ENCODE measurements at regions not wholly inside any gene's neighbourhood (a gene's known extent, or its start where the extent isn't known, plus 50 kb on each side); places are given as distances from the start of the nearest gene placed in this dataset.
"Not testable (repeated sequence)": the region's sequence is repeated elsewhere in the genome, so short reads cannot be mapped to it uniquely, and the experiment has no call there.

DNA sequence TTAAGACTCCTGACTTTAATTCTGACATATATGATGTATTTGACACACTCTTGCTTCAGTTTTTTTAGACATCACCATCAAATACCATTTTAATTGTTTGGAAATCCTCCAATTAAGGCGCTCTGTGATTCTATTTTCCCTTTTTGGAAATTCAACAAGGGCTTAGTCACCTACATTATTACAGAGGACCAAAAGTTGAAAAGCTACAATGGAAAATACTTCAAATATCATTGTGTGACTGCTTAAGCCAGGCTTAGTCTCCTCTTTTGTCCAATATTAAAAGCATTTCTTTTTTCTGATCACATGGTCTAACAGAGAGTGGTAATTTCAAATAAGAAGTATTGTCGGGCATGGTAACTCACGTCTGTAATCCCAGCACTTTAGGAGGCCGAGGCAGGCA is 160.3 kb downstream of the CEMIP2 start:
- no peak overlapping the region for H3K4me3 ChIP-seq
- DNase-seq = no peak
- H3K9me3 ChIP-seq = peaks cover 0 to 5% (median 0%) of the 10 kb centered on the region in 4 donors
- no peak for TF ChIP-seq POLR2A (IDR thresholded peaks at IDR 0.05)
- TF ChIP-seq, protein P1, sequence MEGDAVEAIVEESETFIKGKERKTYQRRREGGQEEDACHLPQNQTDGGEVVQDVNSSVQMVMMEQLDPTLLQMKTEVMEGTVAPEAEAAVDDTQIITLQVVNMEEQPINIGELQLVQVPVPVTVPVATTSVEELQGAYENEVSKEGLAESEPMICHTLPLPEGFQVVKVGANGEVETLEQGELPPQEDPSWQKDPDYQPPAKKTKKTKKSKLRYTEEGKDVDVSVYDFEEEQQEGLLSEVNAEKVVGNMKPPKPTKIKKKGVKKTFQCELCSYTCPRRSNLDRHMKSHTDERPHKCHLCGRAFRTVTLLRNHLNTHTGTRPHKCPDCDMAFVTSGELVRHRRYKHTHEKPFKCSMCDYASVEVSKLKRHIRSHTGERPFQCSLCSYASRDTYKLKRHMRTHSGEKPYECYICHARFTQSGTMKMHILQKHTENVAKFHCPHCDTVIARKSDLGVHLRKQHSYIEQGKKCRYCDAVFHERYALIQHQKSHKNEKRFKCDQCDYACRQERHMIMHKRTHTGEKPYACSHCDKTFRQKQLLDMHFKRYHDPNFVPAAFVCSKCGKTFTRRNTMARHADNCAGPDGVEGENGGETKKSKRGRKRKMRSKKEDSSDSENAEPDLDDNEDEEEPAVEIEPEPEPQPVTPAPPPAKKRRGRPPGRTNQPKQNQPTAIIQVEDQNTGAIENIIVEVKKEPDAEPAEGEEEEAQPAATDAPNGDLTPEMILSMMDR (IDR thresholded peaks at IDR 0.05) = no peak
- TF ChIP-seq POLR2AphosphoS5 (IDR thresholded peaks at IDR 0.05) = no peak
- TF ChIP-seq EP300 (IDR thresholded peaks at IDR 0.05) = no peak
- H3K4me1 ChIP-seq = no peaks in the 10 kb centered on the region
- H3K27me3 ChIP-seq = no peaks in the 10 kb centered on the region
- H3K36me3 ChIP-seq = no peaks in the 10 kb centered on the region
- 84 to 86% methylated on average over 4 of the region's 4 CpGs for WGBS, 2 donors
- no peak overlapping the region for H3K27ac ChIP-seq
- intact Hi-C loops (cut with DNase I) = no loop called here

DNA sequence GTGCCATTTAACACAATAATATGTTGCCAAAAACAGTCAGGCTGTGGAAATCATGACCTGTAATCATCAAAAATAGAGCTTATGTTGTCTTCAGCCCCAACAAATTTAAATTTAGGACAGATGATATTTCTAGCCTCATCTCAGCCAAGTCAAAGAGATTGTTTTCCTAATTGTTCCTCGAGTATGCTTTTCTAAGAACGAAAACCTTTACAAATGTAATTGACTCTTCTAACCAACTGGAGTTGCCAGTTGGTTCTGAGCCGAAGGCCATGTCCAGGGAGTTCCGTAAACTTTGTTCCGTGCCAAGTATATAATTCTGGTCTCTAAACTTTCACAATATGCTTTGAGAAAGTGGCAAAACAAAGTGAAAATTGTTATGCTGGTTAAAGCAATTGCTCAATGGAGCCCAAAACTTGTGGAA is 160.8 kb downstream of the CEMIP2 start:
- H3K4me1 ChIP-seq = no peaks in the 10 kb centered on the region
- H3K27me3 ChIP-seq = no peaks in the 10 kb centered on the region
- H3K9me3 ChIP-seq = peaks cover 0 to 5% (median 0%) of the 10 kb centered on the region in 4 donors
- intact Hi-C loops (cut with DNase I) = no loop called here
- 80 to 81% methylated on average over 5 of the region's 5 CpGs for WGBS, 2 donors
- H3K36me3 ChIP-seq = no peaks in the 10 kb centered on the region
- TF ChIP-seq POLR2A (IDR thresholded peaks at IDR 0.05) = no peak
- TF ChIP-seq, protein P1 (IDR thresholded peaks at IDR 0.05) = no peak
- no peak for TF ChIP-seq EP300 (IDR thresholded peaks at IDR 0.05)
- TF ChIP-seq POLR2AphosphoS5 (IDR thresholded peaks at IDR 0.05) = no peak
- no peak for DNase-seq
- H3K4me3 ChIP-seq = no peak overlapping the region
- no peak overlapping the region for H3K27ac ChIP-seq

DNA sequence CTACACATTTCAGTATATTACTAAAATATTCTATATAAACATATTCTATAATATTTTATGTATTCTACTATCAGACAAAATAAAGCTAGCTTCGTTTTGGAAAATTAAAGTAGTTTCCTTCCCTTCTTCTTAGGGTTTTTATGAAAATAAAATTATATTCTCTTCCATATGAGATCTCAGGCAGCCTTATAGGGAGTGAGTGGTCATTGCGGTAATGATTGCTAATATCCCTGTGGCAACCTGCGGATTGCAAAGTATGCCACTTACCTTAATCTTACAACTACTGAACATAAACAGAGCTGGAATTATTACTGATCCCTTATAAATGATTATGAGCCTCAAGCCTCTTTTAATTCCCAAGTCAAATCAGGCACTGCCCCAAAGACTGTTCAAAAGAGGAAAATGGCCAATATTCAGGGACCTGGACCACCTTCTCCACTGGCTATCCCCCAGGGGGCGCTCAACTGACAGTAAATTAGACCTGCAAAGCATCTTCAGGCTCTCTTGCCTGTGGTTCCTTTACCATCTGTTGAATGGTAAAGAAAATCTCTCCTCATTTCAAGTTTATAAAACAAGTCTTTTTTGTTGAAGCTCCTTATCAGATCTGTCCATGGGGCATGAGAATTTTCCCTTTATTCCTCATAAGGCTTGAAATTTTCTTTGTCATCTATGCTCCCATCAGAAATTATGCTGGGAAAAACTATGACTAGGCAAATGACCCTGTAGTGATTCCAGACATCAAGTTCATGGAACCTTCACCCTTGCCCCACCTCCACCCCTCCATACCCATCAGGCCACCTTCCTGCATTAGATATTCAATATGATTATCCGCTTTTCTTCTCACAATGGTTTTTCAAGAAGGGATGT is 163.9 kb downstream of the CEMIP2 start:
- TF ChIP-seq POLR2AphosphoS5 (IDR thresholded peaks at IDR 0.05) = no peak
- TF ChIP-seq, protein P1 (IDR thresholded peaks at IDR 0.05) = peak; percentile 54 to 71 (median 61)
- no peaks in the 10 kb centered on the region for H3K27me3 ChIP-seq
- no peak overlapping the region for H3K4me3 ChIP-seq
- intact Hi-C loops (cut with DNase I) = loop anchor here (1.0 to 2.0 kb wide), 2 partner anchors 163 to 214 kb away; no protein-coding TSS in a partner anchor
- no peaks in the 10 kb centered on the region for H3K4me1 ChIP-seq
- H3K9me3 ChIP-seq = no peaks in the 10 kb centered on the region
- WGBS, 2 donors = 64 to 68% methylated on average over 5 of the region's 5 CpGs
- no peak overlapping the region for H3K27ac ChIP-seq
- H3K36me3 ChIP-seq = no peaks in the 10 kb centered on the region
- peak; percentile 83 for DNase-seq

DNA sequence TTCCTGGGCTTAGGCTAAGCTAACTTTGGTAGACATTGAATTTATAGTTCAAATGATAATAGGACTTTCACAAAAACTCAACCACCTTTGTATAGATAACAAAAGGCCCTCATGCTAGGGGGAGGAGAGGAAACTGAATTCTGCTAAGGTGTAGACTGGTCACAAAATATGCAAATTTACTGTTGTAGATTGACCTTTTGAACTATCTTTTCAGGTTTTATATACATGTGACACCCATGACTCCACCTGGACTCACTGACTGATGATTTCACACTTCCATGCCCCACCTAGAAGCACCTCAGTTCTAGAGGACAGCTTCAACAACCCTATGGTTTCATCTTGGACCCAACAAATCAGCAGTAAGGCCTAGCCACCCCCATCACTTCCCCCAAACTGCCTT is 165.7 kb downstream of the CEMIP2 start:
- intact Hi-C loops (cut with DNase I) = no loop called here
- no peak for TF ChIP-seq POLR2AphosphoS5 (IDR thresholded peaks at IDR 0.05)
- TF ChIP-seq, protein P1 (IDR thresholded peaks at IDR 0.05) = no peak
- no peak for TF ChIP-seq POLR2A (IDR thresholded peaks at IDR 0.05)
- TF ChIP-seq EP300 (IDR thresholded peaks at IDR 0.05) = no peak
- no peak for DNase-seq
- Histone ChIP-seq H3K4me3 (no peak overlapping the region), H3K9me3 (no peaks in the 10 kb centered on the region), H3K27me3 (no peaks in the 10 kb centered on the region), H3K36me3 (no peaks in the 10 kb centered on the region), H3K27ac (no peak overlapping the region), H3K4me1 (no peaks in the 10 kb centered on the region)

DNA sequence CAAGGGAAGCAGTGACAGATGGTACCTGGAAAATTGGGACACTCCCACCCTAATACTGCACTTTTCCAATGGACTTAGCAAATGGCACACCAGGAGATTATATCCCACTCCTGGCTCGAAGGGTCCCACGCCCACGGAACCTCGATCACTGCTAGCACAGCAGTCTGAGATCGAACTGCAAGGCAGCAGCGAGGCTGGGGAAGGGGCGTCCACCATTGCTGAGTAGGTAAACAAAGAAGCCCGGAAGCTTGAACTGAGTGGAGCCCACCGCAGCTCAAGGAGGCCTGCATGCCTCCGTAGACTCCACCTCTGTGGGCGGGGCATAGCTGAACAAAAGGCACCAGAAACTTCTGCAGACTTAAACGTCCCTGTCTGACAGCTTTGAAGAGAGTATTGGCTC is 172.6 kb downstream of the CEMIP2 start:
- H3K4me1 ChIP-seq; H3K4me3 ChIP-seq; H3K9me3 ChIP-seq; H3K27ac ChIP-seq; H3K36me3 ChIP-seq; intact Hi-C loops (cut with DNase I); H3K27me3 ChIP-seq; DNase-seq: not testable (repeated sequence)
- WGBS, 2 donors = 81 to 85% methylated on average over 12 of the region's 12 CpGs

Measured in sigmoid colon (tissue), 6 donors.